HG02852 (cell line): ENCODE measurements at regions not wholly inside any gene's neighbourhood (a gene's known extent, or its start where the extent isn't known, plus 50 kb on each side); places are given as distances from the start of the nearest gene placed in this dataset.

ENCODE experiments used
- ATAC-seq: cut with Tn5 transposase; IDR thresholded peaks from one replicate; pipeline ENCODE4 v1.9.1; 2021; ENCODE audit warnings: mild to moderate bottlenecking, moderate library complexity; ENCODE audit not compliant: unreplicated experiment

DNA sequence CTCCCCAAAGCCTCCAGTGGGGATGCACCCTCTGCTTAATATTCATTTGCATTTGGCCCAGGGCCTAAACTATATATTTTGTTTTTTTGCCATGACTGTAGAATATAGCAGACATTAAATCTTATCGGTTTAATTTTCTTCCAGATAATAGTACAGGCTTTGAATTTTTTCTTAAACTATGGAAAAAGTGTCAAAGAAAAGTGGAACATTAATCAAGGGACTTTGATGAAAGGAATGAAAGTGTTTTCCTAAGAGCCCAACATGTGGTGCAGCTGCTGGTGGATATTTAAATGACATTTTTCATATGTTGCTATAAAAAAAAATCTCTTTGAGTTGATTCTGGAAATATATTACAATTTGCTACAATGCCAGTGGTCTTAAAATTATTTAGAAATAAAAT lies 346.8 kb downstream of the CYP26B1 start:
- ATAC-seq, result no peak

DNA sequence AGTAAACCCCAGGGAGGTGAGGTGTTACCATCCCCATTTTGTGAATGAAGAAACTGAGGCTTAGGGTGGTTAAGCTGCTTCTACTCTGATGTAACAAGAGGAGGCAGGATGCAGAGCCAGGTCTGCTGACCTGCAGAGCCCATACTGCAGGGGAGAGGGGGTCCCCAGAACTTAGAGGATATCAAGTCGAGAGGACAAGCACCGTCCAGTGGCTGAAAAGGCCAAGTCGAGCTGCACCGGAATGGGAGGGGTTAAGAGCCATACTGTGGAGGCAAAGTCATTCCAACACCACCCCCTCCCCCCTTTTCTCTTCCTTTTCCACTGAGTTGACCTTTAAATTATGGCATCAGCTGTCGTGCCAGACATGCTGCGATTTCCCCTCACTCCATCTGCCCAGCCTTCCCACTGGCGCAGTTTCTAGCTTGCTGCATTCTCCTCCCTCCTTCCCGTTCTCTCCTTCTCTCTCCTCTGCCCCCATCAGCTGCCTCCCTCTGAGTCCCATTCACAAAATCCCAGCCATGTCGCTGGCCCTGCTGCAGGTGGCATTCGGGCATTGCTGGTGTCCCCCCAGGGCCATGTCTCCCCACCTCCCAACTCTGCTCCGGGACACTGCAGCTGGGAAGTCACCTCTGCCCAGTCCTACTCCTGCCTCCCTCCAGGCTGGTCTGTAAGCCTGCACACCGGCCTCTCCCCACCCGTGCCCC lies 346.9 kb downstream of the DYSF start:
- no peak for ATAC-seq

DNA sequence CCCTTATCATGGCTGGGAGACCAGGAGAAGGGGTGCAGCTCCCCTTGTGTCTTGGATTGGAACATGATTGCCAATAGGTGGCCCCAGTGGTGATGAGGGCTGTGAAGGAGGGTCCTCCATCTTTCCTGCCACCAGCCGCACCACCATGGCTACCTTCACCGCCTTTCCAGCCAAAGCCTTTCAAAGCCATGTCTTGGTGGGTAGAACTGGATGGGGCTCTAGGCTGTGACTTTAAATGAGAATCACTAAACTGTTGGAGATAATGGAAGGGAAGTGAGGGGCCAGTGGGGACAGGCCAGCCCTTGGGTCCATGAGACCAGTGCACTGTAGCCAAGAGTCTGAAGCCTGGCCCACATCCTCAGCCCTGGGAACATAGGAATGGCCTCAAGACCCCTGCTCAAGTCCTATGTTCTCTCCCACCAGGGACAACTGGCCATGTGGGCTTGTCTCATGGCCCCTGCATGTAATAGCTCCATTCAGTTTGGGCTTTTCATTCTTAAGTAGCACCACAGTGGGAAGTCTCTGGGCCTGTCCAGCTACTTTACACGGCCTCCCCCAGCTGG lies 345.7 kb downstream of the DYSF start:
- ATAC-seq, result no peak

DNA sequence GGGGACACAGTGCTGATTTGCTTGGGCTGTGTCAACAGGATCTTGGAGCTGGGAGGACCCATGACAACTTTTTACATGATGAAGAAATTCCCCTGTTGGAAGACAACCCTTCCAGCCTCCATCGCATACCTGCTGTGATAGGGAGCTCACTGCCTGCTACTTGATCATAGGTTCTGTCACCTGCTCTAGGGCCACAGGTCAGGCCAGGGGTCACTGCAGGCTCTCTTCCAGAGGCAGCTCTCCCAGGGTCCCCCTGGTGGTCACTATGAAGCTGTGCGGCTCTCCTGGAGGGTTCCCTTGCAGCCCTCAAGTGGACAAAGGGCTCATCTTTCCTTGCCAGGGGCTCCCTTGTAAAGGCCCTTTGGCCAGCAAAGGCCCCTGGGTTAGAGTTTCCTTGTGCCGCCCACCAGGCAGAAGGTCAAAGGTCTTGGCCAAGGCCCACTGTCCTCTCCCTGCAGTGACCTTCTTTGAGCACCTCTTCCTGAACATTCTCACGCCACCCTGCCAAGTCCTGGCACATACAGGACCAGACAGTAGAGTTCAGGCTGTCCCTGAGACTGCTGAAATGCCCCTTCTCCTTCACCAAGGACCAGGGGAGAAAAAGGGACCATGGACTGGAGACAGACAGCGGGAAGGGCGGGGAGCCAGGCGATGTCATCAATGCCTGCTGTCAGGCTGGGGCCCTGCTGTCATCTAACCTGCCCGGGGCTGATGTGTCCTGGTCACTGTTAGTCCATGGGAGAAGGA lies 345.1 kb downstream of the DYSF start:
- peak; percentile 56 for ATAC-seq

DNA sequence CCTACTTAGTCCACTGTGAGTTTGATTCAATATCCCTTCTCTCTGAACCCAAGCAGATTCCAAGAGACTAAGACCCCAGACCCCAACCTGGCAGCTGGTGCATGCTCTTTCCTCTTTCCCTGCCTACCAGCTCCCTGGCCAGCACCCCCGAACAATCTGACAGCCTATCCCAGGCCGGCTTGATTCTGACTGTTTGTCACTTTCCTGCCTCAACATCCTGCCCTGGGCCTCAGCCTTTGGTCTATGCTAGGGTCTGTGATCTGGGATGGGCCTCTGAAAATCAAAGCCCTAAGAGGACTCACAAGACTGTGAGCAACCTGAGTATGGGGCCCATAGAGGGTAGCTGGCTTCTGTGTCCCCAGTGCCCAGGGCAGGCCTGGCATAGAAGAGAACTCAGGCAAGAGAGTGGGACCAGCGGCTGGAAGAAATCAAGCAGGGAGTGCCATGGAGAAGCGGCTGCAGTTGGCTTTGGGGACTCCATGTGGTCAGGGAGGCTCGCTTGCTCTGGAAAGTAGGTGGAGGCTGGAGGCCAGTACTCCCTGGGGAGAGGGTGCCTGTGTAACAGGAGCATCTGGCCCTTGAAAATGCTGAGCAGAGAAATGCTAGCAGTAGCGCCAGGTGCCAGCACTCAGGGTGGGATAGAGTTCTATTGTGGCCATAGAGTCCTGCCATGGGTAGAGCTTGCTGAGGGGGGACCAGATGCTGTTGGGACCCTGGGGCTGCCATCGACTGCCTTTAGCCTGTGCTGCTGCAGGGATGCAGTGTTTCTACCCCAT lies 343.9 kb downstream of the DYSF start:
- no peak for ATAC-seq

DNA sequence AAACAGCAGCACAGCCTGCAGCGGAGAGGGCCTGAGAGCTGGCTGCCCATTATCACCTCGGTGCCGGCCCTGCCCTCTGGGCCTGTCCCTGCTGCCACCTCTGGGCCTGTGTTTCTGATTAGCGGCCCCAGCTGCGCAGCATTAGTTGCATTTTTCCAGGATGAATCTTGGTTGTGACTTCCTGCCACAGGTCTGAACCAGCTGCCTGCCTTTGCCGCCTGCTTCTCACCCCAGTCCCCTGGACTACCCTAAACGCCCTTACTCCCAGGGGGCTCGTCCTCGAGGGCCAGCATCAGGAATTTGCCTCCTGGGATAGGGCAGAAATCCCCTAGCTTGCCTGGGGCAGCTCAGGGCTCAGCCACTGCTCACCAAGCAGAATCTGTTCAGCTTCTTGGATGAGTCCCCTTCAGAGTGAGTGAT lies 342.8 kb downstream of the DYSF start:
- no peak for ATAC-seq

DNA sequence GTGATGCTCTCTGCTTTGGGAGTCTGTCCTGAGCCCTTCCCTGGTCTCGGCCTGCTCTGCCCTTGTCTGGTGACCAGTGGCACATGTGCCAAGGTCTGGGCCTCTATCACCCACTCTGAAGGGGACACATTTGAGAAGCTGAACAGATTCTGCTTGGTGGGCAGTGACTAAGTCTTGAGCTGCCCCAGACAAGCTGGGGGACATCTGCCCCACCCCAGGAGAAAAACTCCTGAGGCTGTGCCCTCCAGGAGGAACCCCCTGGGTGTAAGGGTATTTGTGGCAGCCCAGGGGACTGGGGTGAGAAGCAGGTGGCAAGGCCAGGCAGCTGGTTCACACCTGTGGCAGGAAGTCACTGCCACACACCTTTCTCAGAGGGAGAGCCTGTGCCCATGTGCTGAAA lies 342.1 kb downstream of the DYSF start:
- ATAC-seq, result no peak

DNA sequence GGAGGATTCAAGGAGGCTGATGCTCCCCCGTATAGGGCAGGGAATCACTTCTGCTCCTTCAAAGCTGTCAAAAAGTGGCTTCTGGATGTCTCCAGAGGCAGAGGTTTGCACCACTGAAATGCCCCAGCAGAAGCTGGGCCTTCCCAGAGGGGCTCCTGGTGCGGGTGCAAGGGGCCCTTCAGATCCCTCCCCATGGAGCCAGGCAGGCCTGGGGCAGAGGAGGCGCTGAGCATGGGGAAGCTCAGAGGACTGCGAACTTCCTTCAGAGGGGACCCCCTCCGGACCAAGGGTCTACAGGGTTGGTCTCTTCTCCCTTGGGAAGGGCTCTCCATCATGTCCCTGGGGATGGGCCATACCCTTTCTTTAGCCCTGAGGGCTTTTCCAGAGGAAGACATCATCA lies 341.2 kb downstream of the DYSF start:
- ATAC-seq, result no peak

DNA sequence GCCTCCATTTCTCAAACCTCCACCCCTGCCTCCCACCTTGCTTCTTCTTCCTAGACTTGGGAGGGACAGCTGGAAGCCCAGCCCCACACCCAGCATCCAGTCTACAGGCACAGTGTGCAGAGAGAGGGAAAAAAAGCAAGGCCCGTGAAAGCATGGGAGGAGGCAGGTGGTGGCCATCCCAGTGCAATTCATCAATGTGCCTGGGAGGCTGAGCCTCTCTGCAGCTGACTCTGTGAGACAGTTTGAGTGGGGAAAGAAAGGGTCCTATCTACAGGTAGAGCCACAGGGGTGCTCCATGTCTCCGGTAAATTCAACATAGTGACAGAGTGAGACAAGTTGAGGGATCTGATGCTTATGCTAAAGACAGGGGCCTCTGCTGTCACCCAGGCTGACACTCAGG lies 340.6 kb downstream of the DYSF start:
- no peak for ATAC-seq

DNA sequence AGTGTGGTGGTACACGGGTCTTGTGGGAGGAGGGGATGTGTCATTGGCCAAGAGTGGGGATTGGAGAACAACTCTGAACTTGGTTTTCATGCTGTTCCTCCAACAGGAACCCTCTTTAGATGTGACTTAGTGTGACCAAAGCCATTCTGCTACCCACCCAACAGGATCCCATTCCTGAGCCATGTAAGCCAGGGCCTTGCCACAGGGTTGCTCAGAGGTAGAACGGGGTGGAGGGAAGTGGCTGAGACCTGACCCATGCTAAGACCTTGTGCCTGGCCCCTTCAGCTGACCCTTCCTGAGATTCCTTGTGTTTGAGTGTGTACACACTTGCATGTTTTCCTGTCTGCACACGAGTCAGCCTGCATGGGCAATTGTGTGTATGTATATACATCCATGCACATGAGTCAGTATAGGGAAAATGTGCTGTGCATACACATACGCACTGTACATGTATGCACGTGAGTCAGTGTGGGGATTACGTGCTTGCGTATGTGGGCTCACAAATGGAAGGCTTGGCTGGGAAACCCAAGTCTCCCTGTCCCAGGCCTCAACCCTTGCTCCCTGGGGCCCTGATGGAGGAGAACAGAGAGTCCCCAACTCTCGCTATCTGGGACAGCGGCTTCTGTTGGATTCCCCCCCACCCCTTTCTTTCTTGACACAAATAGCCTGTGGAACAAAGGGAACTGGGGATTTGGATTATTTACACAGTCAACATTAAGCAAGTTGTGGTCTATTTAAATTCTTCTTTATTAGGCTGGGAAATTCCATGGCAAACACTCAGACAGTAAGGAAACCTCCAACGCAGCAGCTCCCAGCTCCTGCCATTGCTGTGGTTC lies 339.8 kb downstream of the DYSF start:
- no peak for ATAC-seq

DNA sequence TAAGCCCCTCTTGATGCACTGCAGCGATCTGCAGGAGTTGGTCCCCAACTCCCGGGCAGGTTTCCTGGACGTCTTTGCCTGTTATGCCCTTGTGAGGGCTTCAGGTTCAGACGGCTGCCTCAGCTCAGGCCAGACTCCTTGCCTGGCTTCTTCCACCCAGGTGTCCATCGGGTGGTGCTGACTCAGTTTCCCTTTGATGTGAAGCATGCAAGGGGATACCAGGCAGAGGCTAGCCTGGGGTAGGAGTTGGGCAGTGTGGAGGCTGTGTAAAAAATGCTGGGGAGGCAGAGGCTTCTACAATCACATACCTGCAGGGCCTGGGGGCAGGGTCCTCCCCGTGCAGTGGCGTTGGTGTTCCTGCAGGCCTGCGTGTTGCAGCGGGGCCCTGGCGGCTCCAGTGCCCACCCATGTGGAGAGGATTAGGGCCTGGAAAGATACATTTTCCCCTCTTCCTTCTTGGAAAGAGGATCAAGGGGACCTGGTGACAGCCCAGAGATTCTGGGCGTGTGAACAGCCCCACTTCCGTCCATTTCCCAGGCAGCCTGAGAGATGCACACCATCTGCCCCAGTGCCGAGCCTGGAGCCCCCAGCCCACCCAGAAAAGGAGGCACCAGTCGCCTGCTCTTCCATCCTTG lies 338.3 kb downstream of the DYSF start:
- ATAC-seq, result no peak

DNA sequence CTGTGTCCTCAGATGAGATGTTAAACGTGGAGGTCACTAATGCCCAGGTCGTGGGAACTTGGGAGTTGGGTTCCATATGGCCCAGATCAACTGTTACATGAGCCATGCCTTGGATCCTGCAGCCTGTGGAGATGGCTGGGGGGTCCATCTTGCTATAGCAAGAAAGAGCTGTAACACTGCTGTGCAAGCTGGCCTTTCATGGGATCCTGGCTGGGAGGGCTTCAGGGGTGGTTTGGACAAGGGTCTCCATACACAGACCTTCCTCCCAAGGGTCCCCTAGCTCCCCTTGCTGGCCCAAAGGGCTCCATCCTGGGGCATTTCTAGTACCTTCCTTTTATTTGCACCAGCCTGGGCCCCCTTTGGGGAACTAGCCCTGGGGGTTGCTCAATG lies 337.7 kb downstream of the DYSF start:
- ATAC-seq, result no peak

DNA sequence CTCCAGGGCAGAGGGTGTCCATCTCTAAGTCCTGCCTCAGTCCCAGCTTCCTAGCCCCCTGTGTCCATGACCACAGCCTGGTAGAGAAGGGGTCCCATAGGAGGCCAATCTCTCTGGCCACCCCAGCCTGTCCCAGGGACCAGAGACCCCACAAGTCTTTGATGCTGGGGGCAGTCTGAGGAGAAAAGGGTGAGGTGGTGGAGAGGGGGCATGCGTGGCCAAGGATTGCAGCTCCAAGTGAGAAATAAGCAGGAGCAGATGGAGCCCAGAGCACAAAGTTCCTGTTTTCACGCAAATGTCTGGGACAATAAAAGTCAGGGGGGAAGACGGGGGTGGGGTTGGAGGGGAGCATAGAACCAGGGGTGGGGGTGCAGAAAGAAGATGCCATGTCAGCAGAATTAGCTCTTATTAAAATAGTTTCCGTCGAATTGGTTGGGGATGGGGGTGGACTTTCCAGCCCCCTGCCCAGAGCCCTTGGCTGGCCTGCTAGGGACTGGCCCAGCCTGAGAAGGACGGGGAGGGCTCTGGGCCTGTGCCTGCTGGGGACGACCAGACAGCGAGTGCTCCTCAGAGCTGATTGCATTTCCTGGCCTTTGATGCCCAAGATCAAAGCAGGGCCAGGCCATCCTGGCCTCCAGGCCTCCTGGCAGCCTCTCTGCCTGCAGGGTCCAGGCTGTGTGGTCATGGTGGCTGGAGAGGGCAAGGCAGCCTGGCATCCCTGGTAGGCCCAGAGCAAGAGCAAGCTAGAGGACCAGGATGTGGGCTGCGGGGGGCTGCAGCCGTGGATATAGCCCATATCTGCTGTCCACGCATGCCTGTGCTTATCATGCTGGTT lies 337.1 kb downstream of the DYSF start:
- ATAC-seq, result no peak

DNA sequence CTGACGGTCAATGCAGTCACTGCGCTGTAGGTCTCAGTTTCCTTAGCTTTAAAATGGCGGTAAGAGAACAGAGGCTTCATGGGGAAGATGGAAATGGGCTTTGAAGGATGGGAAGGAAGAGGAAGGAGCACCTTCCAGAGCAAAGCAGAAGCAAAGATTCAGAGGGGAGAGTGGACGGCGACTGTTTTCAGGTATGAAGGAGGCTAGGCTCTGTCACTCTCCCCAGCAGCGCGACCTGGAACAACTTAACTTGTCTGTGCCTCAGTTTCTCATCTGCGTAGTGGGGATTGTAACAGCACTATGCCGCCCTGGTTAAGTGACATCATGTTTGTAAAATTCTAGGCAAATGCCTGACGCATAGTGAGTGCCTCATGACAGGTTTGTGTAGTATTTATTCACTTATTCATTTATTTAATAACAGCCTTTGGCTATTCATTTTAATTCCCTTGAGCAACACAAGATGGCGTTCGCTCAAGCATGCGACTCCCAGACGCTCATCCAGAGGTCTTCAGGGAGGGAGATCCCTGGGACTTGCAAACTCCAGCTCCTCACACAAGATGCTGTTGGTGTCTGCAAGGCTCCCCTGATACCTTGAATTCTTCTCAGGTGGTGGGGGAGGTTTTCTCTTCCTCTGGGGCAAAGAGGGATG lies 336.3 kb downstream of the DYSF start:
- ATAC-seq, result no peak

DNA sequence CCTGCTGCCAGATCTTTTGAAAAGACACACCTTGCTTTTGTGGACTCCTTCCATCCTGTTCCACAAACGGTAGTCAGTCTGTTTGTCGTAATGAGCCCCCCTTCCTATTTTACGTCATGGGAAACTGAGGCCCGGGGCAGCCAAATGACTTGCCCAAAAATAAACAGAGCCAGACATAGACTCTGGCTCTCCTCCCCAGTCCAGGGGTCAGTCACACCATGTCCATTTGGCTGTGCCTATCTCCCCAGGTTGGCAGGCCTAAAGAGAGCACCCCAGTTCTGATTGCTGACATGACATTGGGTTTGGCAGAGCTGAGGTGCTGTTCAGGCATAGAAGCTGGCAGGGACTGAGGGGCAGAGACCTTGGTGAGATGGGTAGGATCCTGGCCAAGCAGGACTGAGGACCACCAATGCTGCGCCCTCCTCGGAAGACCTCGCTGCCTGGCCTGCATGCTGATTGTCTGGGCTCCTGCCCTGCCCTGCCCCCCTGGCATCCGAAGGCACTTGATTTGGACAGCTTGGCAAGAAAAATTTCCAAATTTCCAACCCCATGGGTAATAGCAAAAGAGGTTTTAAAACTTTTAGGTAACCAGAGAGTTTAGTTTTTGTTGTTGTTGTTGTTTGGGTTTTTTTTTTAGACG lies 335.4 kb downstream of the DYSF start:
- ATAC-seq, result no peak

DNA sequence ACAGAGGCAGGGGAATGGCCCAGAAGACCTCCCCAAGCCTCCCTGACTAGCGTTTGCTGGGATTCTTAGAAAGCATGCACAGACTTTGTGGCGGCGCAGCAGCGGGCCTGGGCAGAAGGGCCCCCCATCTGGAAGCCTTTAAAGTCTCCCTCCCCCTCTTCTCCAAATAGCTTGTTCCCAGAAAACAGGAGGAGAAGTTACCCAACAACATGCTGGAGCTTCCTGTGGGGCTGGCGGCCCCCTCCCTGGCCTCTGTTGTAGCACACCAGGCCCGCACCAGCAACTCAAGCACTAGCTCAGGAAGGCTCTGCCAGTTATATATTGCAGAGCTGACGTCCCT lies 334.8 kb downstream of the DYSF start:
- no peak for ATAC-seq

DNA sequence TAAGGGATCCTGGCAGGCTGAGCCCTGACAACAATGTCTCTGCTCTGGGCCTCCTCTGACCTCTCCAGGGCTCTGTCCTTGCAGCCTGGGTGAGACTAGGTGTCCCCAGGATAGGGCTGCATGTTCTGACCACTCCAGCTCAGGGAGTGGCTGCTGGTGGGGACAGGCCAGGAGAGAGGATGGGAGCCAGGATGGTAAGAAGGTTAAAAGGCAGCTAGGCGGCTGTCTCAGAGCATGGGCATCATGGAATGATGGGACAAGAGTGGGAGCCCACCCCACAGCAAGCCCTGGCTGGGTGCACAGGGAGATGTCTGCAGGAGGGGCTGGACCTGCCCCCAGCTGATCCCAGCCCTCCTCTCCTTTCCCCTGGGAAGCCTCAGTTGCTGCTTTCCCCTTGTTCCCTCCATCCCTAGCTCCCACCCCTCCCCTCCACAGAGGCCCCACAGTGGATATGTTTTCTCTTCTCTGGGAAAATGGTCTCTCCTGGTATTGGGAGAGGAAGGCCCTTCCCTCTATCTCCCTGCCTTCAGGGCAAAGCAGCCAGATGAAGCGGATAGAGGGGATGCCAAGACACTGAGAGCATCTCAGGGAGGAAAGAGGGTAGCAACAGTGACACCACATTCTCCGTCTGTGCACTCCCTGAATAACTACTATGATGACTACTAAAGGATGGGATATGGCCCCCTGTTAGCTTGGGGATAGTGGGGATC lies 334.3 kb downstream of the DYSF start:
- ATAC-seq, result no peak

DNA sequence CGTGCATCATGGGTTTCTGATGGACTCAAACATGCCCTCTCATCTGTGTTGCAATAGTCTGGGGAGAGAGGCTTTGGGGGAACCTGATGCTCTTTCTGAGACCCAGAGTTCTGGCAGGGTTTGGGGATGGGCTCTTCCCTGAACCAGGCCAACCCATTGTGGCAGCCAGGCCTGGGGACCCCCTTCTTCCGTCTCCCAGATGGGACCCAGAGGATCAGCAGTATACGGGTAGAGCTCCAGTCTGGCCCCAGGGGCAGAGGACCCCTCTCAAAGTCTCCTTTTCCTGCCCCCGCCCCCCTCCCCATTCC lies 333.7 kb downstream of the DYSF start:
- ATAC-seq, result no peak
